ENCODE measurements at regions not wholly inside any gene's neighbourhood (a gene's known extent, or its start where the extent isn't known, plus 50 kb on each side); places are given as distances from the start of the nearest gene placed in this dataset.
A peak's percentile ranks its signal among the peaks of the same experiment; 100 is the strongest.

GRCh38 chr13:109874484-109875454 is 88.4 kb upstream of the IRS2 start:
- H3K9me3 Mint-ChIP-seq = no peaks in the 10 kb centered on the region
- ChIA-PET POLR2A (no interaction called here), CTCF (no interaction called here)
- no peaks in the 10 kb centered on the region for H3K36me3 Mint-ChIP-seq
- no peaks in the 10 kb centered on the region for H3K9me3 ChIP-seq
- H3K27ac ChIP-seq (ENCODE audit: low read length) = no peak overlapping the region
- no peaks in the 10 kb centered on the region for H3K36me3 ChIP-seq (ENCODE audit: control insufficient read depth in 2 of 2, extremely low read depth in 1 of 2, insufficient read depth in 1 of 2, low read length in 1 of 2)
- no peak overlapping the region for H3K27ac Mint-ChIP-seq
- peaks cover 12 to 37% of the 10 kb centered on the region in 2 donors for H3K27me3 Mint-ChIP-seq
- H3K4me1 Mint-ChIP-seq = no peaks in the 10 kb centered on the region
- H3K4me3 ChIP-seq (ENCODE audit: control insufficient read depth in 1 of 2, extremely low read depth in 1 of 2, low read length in 1 of 2) = no peak overlapping the region
- ATAC-seq (replicated peaks in 1 of 4) (no peak), DNase-seq (no peak)
- H3K4me3 Mint-ChIP-seq = no peak overlapping the region
- peaks cover 0 to 3% of the 10 kb centered on the region in 2 experiments for H3K4me1 ChIP-seq (ENCODE audit: control insufficient read depth in 1 of 2, extremely low read depth in 1 of 2, insufficient read depth in 2 of 2, low read length in 2 of 2)
- WGBS (ENCODE audit: insufficient coverage) = no CpG with 5 or more reads among the region's 6 CpGs
- peaks cover 0 to 15% of the 10 kb centered on the region in 2 experiments for H3K27me3 ChIP-seq (replicated peaks in 1 of 2; ENCODE audit: control insufficient read depth in 2 of 2, extremely low read depth in 1 of 2, insufficient read depth in 2 of 2, low read length in 1 of 2)

- POLR2A ChIA-PET = no interaction called here
- CTCF ChIA-PET = no interaction called here
- Histone ChIP-seq H3K27ac (ENCODE audit: low read length) (no peak overlapping the region), H3K9me3 (no peaks in the 10 kb centered on the region), H3K36me3 (ENCODE audit: control insufficient read depth in 2 of 2, extremely low read depth in 1 of 2, insufficient read depth in 1 of 2, low read length in 1 of 2) (no peaks in the 10 kb centered on the region), H3K27me3 (replicated peaks in 1 of 2; ENCODE audit: control insufficient read depth in 2 of 2, extremely low read depth in 1 of 2, insufficient read depth in 2 of 2, low read length in 1 of 2) (peaks cover 0 to 21% of the 10 kb centered on the region in 2 experiments), H3K4me3 (ENCODE audit: control insufficient read depth in 1 of 2, extremely low read depth in 1 of 2, low read length in 1 of 2) (no peak overlapping the region), H3K4me1 (ENCODE audit: control insufficient read depth in 1 of 2, extremely low read depth in 1 of 2, insufficient read depth in 2 of 2, low read length in 2 of 2) (peaks cover 0 to 3% of the 10 kb centered on the region in 2 experiments)
- Mint-ChIP-seq H3K4me1 (peaks cover 0 to 5% (median 3%) of the 10 kb centered on the region in 3 donors), H3K27ac (no peak overlapping the region), H3K27me3 (peaks cover 15 to 29% of the 10 kb centered on the region in 2 donors), H3K4me3 (no peak overlapping the region), H3K9me3 (no peaks in the 10 kb centered on the region), H3K36me3 (no peaks in the 10 kb centered on the region)
- 83% methylated on average over 17 of the region's 17 CpGs for WGBS (ENCODE audit: insufficient coverage)
- ATAC-seq (replicated peaks in 1 of 4) (no peak), DNase-seq (no peak)
Measured at GRCh38 chr13:109873351-109874123, 87.2 kb upstream of the IRS2 start.

DNA sequence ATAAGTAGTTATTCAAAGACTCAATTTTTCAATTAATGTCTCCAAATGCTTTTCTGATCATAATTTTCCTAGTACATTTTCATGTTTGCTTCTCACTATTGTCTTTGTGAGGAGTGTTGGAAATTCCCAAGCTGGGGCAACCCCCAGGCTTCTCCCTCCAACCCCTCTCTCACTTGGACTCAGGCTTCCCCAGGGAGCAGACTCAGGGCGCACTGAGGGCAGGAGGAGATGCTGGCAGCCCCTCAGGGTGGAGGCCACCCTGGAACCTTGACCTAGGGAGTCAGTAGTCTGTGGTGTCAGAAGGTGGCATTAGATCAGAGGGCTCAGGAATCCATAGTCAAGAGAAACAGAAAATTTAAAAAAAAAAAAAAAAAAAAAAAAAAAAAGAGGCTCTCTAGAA is 86.5 kb upstream of the IRS2 start:
- Histone ChIP-seq H3K9me3 (no peaks in the 10 kb centered on the region), H3K27ac (ENCODE audit: low read length) (no peak overlapping the region), H3K36me3 (ENCODE audit: control insufficient read depth in 2 of 2, extremely low read depth in 1 of 2, insufficient read depth in 1 of 2, low read length in 1 of 2) (no peaks in the 10 kb centered on the region), H3K27me3 (replicated peaks in 1 of 2; ENCODE audit: control insufficient read depth in 2 of 2, extremely low read depth in 1 of 2, insufficient read depth in 2 of 2, low read length in 1 of 2) (peaks cover 3 to 21% of the 10 kb centered on the region in 2 experiments), H3K4me1 (ENCODE audit: control insufficient read depth in 1 of 2, extremely low read depth in 1 of 2, insufficient read depth in 2 of 2, low read length in 2 of 2) (peaks cover 0 to 3% of the 10 kb centered on the region in 2 experiments), H3K4me3 (ENCODE audit: control insufficient read depth in 1 of 2, extremely low read depth in 1 of 2, low read length in 1 of 2) (no peak overlapping the region)
- H3K27ac Mint-ChIP-seq = no peak overlapping the region
- H3K36me3 Mint-ChIP-seq = no peaks in the 10 kb centered on the region
- ATAC-seq (replicated peaks in 1 of 4) = no peak
- peaks cover 0 to 5% (median 3%) of the 10 kb centered on the region in 3 donors for H3K4me1 Mint-ChIP-seq
- no CpG with 5 or more reads among the region's 1 CpG for WGBS (ENCODE audit: insufficient coverage)
- no peak overlapping the region for H3K4me3 Mint-ChIP-seq
- peaks cover 14 to 28% of the 10 kb centered on the region in 2 donors for H3K27me3 Mint-ChIP-seq
- POLR2A ChIA-PET = no interaction called here
- DNase-seq = no peak
- CTCF ChIA-PET = no interaction called here
- H3K9me3 Mint-ChIP-seq = no peaks in the 10 kb centered on the region

- no peaks in the 10 kb centered on the region for H3K36me3 Mint-ChIP-seq
- no peaks in the 10 kb centered on the region for H3K9me3 Mint-ChIP-seq
- 75% methylated on average over 1 of the region's 9 CpGs for WGBS (ENCODE audit: insufficient coverage)
- H3K4me3 ChIP-seq (ENCODE audit: control insufficient read depth in 1 of 2, extremely low read depth in 1 of 2, low read length in 1 of 2) = no peak overlapping the region
- H3K27me3 Mint-ChIP-seq = peaks cover 17 to 35% of the 10 kb centered on the region in 2 donors
- no peaks in the 10 kb centered on the region for H3K9me3 ChIP-seq
- POLR2A ChIA-PET = no interaction called here
- no peak overlapping the region for H3K4me3 Mint-ChIP-seq
- peaks cover 0 to 3% of the 10 kb centered on the region in 2 experiments for H3K4me1 ChIP-seq (ENCODE audit: control insufficient read depth in 1 of 2, extremely low read depth in 1 of 2, insufficient read depth in 2 of 2, low read length in 2 of 2)
- peaks cover 9 to 21% of the 10 kb centered on the region in 2 experiments for H3K27me3 ChIP-seq (replicated peaks in 1 of 2; ENCODE audit: control insufficient read depth in 2 of 2, extremely low read depth in 1 of 2, insufficient read depth in 2 of 2, low read length in 1 of 2)
- ATAC-seq (replicated peaks in 1 of 4) (no peak), DNase-seq (no peak)
- H3K36me3 ChIP-seq (ENCODE audit: control insufficient read depth in 2 of 2, extremely low read depth in 1 of 2, insufficient read depth in 1 of 2, low read length in 1 of 2) = no peaks in the 10 kb centered on the region
- H3K27ac ChIP-seq (ENCODE audit: low read length) = no peak overlapping the region
- H3K4me1 Mint-ChIP-seq = peaks cover 0 to 5% (median 3%) of the 10 kb centered on the region in 3 donors
- H3K27ac Mint-ChIP-seq = no peak overlapping the region
- CTCF ChIA-PET = no interaction called here
Measured at GRCh38 chr13:109870696-109871370, 84.5 kb upstream of the IRS2 start.

DNA sequence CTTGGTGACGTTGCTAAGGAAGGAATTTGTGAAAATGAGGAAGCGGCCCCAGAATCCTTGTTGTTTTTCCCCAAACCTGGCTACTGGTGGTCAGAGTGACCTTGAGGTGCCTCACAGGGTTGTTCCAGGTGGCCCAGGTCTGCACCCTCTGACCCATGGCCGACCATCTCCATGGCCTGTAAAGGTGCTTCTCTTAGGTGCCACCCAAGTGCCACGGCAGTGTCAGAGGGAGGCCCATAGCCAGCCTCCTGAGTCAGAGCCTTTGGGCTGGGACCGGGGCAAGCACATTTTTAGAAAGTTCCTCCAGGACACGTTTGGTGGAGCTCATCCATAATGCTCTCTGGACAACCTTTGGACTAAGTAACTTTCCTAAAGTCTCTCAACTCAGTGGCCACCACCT is 83.9 kb upstream of the IRS2 start:
- H3K27me3 Mint-ChIP-seq = peaks cover 18 to 35% of the 10 kb centered on the region in 2 donors

More for the DNA sequence above, 83.9 kb upstream of the IRS2 start:
- DNase-seq = no peak
- Histone ChIP-seq H3K27ac (ENCODE audit: low read length) (no peak overlapping the region), H3K9me3 (no peaks in the 10 kb centered on the region), H3K4me3 (ENCODE audit: control insufficient read depth in 1 of 2, extremely low read depth in 1 of 2, low read length in 1 of 2) (no peak overlapping the region), H3K27me3 (replicated peaks in 1 of 2; ENCODE audit: control insufficient read depth in 2 of 2, extremely low read depth in 1 of 2, insufficient read depth in 2 of 2, low read length in 1 of 2) (peaks cover 9 to 21% of the 10 kb centered on the region in 2 experiments), H3K36me3 (ENCODE audit: control insufficient read depth in 2 of 2, extremely low read depth in 1 of 2, insufficient read depth in 1 of 2, low read length in 1 of 2) (no peaks in the 10 kb centered on the region), H3K4me1 (ENCODE audit: control insufficient read depth in 1 of 2, extremely low read depth in 1 of 2, insufficient read depth in 2 of 2, low read length in 2 of 2) (peaks cover 0 to 3% of the 10 kb centered on the region in 2 experiments)
- WGBS (ENCODE audit: insufficient coverage) = 73% methylated on average over 6 of the region's 6 CpGs
- no peak for ATAC-seq (replicated peaks in 1 of 4)
- Mint-ChIP-seq H3K27ac (no peak overlapping the region), H3K4me1 (peaks cover 0 to 5% (median 3%) of the 10 kb centered on the region in 3 donors), H3K36me3 (no peaks in the 10 kb centered on the region), H3K4me3 (peak overlapping the region in 1 of 3 donors; percentile 81), H3K9me3 (no peaks in the 10 kb centered on the region)
- ChIA-PET CTCF (no interaction called here), POLR2A (no interaction called here)

All from T-cell (primary cell).